Stimulated activated naive CD8-positive, alpha-beta T cell treated with anti-CD3 and anti-CD28 coated beads, Interleukin-15, amount 100 ng/mL, for 72 hours (primary cell): ENCODE measurements at regions not wholly inside any gene's neighbourhood (a gene's known extent, or its start where the extent isn't known, plus 50 kb on each side); places are given as distances from the start of the nearest gene placed in this dataset.
"Not testable (repeated sequence)": the region's sequence is repeated elsewhere in the genome, so short reads cannot be mapped to it uniquely, and the experiment has no call there.

Experiments used
- ATAC-seq: fragments of 150-1000 bp; cut with Tn5 transposase; 2 replicates; pipeline ENCODE4 v1.10.0; 2021; ENCODE audit warnings: mild to moderate bottlenecking, moderate library complexity
- DNase-seq, 2 donors: peaks; one replicate each; pipeline ENCODE4 v3.0.0; 2021 to 2022
- H3K27ac Mint-ChIP-seq, 2 donors: one replicate each; pipeline ENCODE4 v1.8.0; 2022; ENCODE audit warnings: mild to moderate bottlenecking in 2 of 2, mixed read lengths in 2 of 2, moderate library complexity in 2 of 2
- H3K27me3 Mint-ChIP-seq: one replicate; pipeline ENCODE4 v1.8.0; 2022; ENCODE audit warnings: mixed read lengths
- H3K4me1 Mint-ChIP-seq: one replicate; pipeline ENCODE4 v1.8.0; 2022; ENCODE audit warnings: mild to moderate bottlenecking, mixed read lengths
- H3K4me3 Mint-ChIP-seq, 2 donors: one replicate each; pipeline ENCODE4 v1.8.0; 2022; ENCODE audit warnings: mild to moderate bottlenecking in 2 of 2, mixed read lengths in 2 of 2, moderate library complexity in 1 of 2
- H3K9me3 Mint-ChIP-seq, 2 donors: one replicate each; pipeline ENCODE4 v1.8.0; 2022; ENCODE audit warnings: mixed read lengths in 2 of 2

DNA sequence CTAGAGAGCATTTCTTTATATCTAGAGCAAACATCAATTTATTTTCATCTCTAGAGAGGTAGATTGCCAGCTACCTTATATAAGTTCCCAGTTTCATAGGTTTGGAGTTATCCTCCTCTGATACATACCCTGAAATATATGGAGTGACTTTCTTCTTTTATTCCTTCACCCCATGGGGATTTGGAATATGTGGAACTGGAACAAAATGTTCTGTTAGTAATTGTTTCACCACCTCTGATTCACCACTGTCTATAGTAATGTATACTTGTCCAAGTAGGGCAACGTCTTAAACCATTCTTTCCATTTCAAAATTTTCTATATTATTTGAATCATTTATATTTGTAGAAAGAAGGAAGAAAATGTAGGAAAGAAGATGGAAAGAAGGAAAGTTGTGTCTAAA lies 511.2 kb upstream of the KCND2 start:
- no peak for DNase-seq
- H3K4me3 Mint-ChIP-seq = no peak overlapping the region
- no peak for ATAC-seq
- no peaks in the 10 kb centered on the region for H3K27me3 Mint-ChIP-seq
- H3K27ac Mint-ChIP-seq = no peak overlapping the region
- H3K9me3 Mint-ChIP-seq = peaks cover 0 to 7% of the 10 kb centered on the region in 2 donors
- H3K4me1 Mint-ChIP-seq = no peaks in the 10 kb centered on the region

- no peaks in the 10 kb centered on the region for H3K4me1 Mint-ChIP-seq
- H3K4me3 Mint-ChIP-seq = no peak overlapping the region
- H3K27me3 Mint-ChIP-seq = no peaks in the 10 kb centered on the region
- peaks cover 4 to 7% of the 10 kb centered on the region in 2 donors for H3K9me3 Mint-ChIP-seq
- H3K27ac Mint-ChIP-seq = no peak overlapping the region
- ATAC-seq = no peak
- DNase-seq = no peak
Measured at GRCh38 chr7:119782286-119782685, 490.7 kb upstream of the KCND2 start.

GRCh38 chr7:119783799-119784198 lies 489.2 kb upstream of the KCND2 start:
- Mint-ChIP-seq H3K27ac (no peak overlapping the region), H3K4me3 (no peak overlapping the region)
- DNase-seq = no peak

DNA sequence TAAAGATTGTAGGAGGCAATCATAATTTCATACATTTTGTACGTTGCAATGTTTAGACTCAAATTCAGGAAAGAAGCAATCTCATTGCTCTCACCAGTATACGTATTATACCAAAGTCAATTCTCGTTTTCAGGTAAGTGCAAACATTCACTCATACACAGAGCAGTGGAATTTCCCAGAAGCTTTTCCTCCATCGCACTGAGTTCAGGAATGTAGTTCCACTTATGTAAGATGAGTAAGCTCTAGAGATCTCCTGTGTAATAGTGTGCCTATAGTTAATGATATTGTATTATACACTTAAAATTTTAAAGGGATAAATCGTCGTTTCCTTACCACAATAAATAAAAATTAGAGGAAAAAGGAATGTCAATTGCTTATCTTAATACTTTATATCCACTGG lies 470.8 kb upstream of the KCND2 start:
- ATAC-seq = no peak
- Mint-ChIP-seq H3K27me3 (no peaks in the 10 kb centered on the region), H3K4me3 (no peak overlapping the region), H3K27ac (no peak overlapping the region), H3K9me3 (peaks cover 0 to 4% of the 10 kb centered on the region in 2 donors), H3K4me1 (no peaks in the 10 kb centered on the region)
- no peak for DNase-seq

More at GRCh38 chr7:119783799-119784198, 489.2 kb upstream of the KCND2 start:
- H3K9me3 Mint-ChIP-seq = peaks cover 4 to 7% of the 10 kb centered on the region in 2 donors
- ATAC-seq = no peak
- H3K4me1 Mint-ChIP-seq = no peaks in the 10 kb centered on the region
- no peaks in the 10 kb centered on the region for H3K27me3 Mint-ChIP-seq

DNA sequence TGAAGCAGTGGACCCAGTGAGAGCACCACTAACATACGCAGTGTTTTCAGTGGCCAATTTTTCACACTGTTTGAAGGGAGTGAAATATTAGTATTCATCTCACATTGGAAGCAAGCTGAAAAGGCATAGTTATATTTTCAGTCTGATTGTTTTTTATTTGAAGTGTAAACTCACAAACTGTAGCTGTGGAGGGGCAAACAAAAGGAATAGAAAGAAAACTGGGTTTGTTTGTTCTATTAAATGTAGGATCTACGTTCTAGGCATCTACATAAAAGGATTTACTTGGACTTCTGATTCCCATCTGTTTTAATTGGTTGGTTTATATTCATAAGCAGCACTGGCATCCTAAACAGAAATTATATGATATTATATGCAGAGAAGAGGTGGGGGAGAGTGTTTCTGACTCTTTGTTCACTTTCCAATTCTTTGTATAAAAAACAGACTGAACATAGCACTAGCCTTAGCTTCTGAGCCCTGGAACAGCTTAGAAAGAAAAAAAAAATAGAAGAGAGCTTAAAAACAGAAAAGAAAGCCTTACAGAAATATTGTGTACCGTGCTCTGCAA lies 447.8 kb upstream of the KCND2 start:
- no peak overlapping the region for H3K27ac Mint-ChIP-seq
- no peak for ATAC-seq
- no peaks in the 10 kb centered on the region for H3K4me1 Mint-ChIP-seq
- no peaks in the 10 kb centered on the region for H3K27me3 Mint-ChIP-seq
- H3K9me3 Mint-ChIP-seq = peaks cover 11 to 17% of the 10 kb centered on the region in 2 donors
- no peak for DNase-seq
- no peak overlapping the region for H3K4me3 Mint-ChIP-seq

DNA sequence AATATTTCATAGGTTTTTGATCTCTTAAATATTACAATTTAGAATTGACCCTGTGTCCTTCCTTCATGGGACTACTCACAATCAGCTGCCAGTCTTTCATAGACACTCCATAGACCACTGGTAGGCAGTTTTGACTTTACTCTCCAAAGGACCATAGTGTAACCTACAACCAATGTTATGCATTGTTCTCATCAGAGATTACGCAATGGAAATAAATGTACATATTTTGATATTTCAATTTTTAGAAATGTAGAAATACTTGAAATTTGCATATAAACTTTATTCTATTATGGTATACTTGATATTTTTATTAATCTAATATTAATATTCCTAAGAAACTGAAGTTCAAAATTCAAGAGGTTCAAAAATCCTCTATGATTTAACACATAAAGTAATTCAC lies 446.4 kb upstream of the KCND2 start:
- ATAC-seq = no peak
- DNase-seq = no peak
- Mint-ChIP-seq H3K27ac (no peak overlapping the region), H3K9me3 (peaks cover 10 to 11% of the 10 kb centered on the region in 2 donors), H3K4me3 (no peak overlapping the region), H3K4me1 (no peaks in the 10 kb centered on the region), H3K27me3 (no peaks in the 10 kb centered on the region)

GRCh38 chr7:119838444-119838843 lies 434.5 kb upstream of the KCND2 start:
- Mint-ChIP-seq H3K27me3 (no peaks in the 10 kb centered on the region), H3K4me1 (no peaks in the 10 kb centered on the region), H3K9me3 (peaks cover 7 to 28% of the 10 kb centered on the region in 2 donors), H3K4me3 (no peak overlapping the region), H3K27ac (no peak overlapping the region)
- ATAC-seq = no peak
- DNase-seq = no peak

DNA sequence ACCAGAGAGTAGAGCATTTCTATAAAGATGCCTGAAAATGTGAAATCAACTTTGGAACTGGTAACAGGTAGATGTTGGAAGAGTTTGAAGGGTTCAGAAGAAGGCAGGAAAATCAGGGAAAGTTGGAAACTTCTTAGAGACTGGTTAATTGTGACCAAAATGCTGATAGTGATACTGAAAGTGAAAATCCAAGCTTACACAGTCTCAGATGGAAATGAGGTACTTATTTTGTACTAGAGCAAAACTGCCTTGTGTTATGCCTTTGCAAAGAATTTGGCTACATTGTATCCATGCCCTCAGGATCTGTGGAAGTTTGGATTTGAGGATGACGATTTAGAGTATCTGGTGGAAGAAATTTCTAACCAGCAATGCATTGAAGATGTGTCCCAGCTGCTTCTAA lies 430.6 kb upstream of the KCND2 start:
- no peak for ATAC-seq
- H3K4me1 Mint-ChIP-seq = no peaks in the 10 kb centered on the region
- peaks cover 7 to 28% of the 10 kb centered on the region in 2 donors for H3K9me3 Mint-ChIP-seq

DNA sequence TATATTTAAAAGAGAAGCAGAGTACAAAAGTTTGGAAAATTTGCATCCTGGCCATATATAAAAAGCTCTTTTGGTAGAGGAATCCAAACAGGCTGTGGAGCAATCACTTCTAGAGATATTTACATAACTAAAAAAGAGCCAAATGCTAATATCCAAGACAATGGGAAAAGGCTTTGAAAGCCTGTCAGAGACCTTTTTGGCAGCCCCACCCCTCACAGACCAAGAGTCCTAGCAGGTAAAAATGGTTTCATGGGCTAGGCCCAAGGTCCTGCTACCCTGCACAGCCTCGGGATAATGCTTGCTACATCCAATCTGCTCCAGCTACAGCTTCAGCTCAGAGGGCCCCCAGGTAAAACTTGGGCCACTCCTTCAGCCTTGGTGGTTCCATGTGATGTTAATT lies 430.2 kb upstream of the KCND2 start:
- ATAC-seq (no peak), DNase-seq (no peak)
- H3K27ac Mint-ChIP-seq = no peak overlapping the region
- H3K9me3 Mint-ChIP-seq = peaks cover 7 to 28% of the 10 kb centered on the region in 2 donors
- no peak overlapping the region for H3K4me3 Mint-ChIP-seq
- H3K27me3 Mint-ChIP-seq = no peaks in the 10 kb centered on the region
- no peaks in the 10 kb centered on the region for H3K4me1 Mint-ChIP-seq

More for the DNA sequence above, 430.6 kb upstream of the KCND2 start:
- Mint-ChIP-seq H3K27me3 (no peaks in the 10 kb centered on the region), H3K27ac (no peak overlapping the region), H3K4me3 (no peak overlapping the region)
- no peak for DNase-seq

- Mint-ChIP-seq H3K9me3 (peaks cover 20% of the 10 kb centered on the region in 2 donors), H3K27ac (no peak overlapping the region), H3K4me1 (no peaks in the 10 kb centered on the region), H3K4me3 (no peak overlapping the region), H3K27me3 (no peaks in the 10 kb centered on the region)
- no peak for ATAC-seq
- DNase-seq = no peak
Measured at GRCh38 chr7:119861385-119861784, 411.6 kb upstream of the KCND2 start.

GRCh38 chr7:119868387-119868786 lies 404.6 kb upstream of the KCND2 start:
- Mint-ChIP-seq H3K9me3 (peaks cover 11 to 13% of the 10 kb centered on the region in 2 donors), H3K4me3 (no peak overlapping the region), H3K4me1 (no peaks in the 10 kb centered on the region), H3K27me3 (no peaks in the 10 kb centered on the region), H3K27ac (no peak overlapping the region)
- DNase-seq (no peak), ATAC-seq (no peak)

GRCh38 chr7:119879835-119880234 lies 393.1 kb upstream of the KCND2 start:
- no peaks in the 10 kb centered on the region for H3K4me1 Mint-ChIP-seq
- H3K4me3 Mint-ChIP-seq = no peak overlapping the region
- ATAC-seq (no peak), DNase-seq (no peak)
- no peaks in the 10 kb centered on the region for H3K27me3 Mint-ChIP-seq
- H3K9me3 Mint-ChIP-seq = peaks cover 4 to 10% of the 10 kb centered on the region in 2 donors
- no peak overlapping the region for H3K27ac Mint-ChIP-seq

DNA sequence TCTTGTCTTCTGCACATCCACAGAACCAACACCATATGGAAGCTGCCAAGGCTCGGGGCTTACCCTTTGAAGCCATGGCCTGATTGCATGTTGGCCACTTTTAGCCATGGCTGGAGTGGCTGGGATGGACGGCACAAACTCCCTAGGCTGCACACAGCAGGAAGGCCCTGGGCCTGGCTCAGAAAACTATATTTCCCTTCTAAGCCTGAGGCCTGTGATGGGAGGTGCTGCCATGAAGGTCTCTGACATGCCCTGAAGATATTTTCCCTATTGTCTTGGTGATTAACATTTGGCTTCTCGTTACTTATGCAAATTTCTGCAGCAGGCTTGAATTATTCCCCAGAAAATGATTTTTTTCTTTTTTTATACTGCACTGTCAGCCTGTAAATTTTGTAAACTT lies 387.0 kb upstream of the KCND2 start:
- H3K9me3 Mint-ChIP-seq = peaks cover 21 to 33% of the 10 kb centered on the region in 2 donors
- no peaks in the 10 kb centered on the region for H3K27me3 Mint-ChIP-seq
- no peak for ATAC-seq
- no peak overlapping the region for H3K4me3 Mint-ChIP-seq
- H3K4me1 Mint-ChIP-seq = no peaks in the 10 kb centered on the region
- no peak overlapping the region for H3K27ac Mint-ChIP-seq
- no peak for DNase-seq

GRCh38 chr7:119886525-119886924 lies 386.4 kb upstream of the KCND2 start:
- H3K4me3 Mint-ChIP-seq, H3K4me1 Mint-ChIP-seq, H3K27ac Mint-ChIP-seq, DNase-seq, ATAC-seq, H3K27me3 Mint-ChIP-seq: not testable (repeated sequence)
- H3K9me3 Mint-ChIP-seq = peaks cover 17 to 33% of the 10 kb centered on the region in 2 donors

DNA sequence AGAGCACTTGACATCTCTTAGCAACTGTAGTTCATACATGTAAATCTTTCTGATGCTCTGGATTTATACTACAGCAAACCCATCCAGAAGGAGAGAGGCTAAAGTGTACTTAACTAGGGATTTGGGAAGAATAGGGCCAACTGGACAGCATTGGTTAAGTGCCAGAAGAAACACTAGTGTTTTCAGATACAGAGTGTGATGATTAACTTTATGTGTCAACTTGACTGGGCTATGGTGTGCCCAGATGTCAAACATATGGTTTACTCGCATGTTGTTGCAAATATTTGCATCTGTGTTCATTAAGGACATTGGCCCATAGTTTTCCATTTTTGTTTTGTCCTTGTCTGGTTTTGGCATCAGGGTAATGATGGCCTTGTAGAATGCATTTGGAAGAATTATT lies 384.7 kb upstream of the KCND2 start:
- no peak for ATAC-seq
- H3K9me3 Mint-ChIP-seq = peaks cover 23 to 41% of the 10 kb centered on the region in 2 donors
- H3K4me1 Mint-ChIP-seq = no peaks in the 10 kb centered on the region
- no peak overlapping the region for H3K4me3 Mint-ChIP-seq
- DNase-seq = no peak
- no peak overlapping the region for H3K27ac Mint-ChIP-seq
- H3K27me3 Mint-ChIP-seq = no peaks in the 10 kb centered on the region

GRCh38 chr7:119890631-119891030 lies 382.3 kb upstream of the KCND2 start:
- DNase-seq (no peak), ATAC-seq (no peak)
- peaks cover 29 to 34% of the 10 kb centered on the region in 2 donors for H3K9me3 Mint-ChIP-seq
- H3K4me3 Mint-ChIP-seq = no peak overlapping the region
- no peak overlapping the region for H3K27ac Mint-ChIP-seq
- H3K4me1 Mint-ChIP-seq = no peaks in the 10 kb centered on the region
- H3K27me3 Mint-ChIP-seq = no peaks in the 10 kb centered on the region

DNA sequence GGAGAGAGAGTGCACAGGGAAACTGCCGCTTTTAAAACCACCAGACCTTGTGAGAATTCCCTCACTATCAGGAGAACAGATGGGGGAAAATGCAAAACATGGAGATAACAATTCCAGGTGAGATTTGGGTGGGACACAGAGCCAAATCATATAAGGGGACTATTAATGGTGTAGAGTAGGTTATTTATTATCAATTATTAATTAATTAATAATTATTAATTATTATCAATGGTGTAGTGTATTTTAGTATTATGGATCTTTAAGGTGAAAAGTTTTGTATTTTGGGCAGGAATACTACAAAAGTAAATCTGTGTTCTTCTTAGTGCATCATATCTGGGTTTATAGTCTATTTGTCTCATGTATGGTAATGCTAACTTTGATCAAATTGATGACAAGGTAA lies 377.7 kb upstream of the KCND2 start:
- ATAC-seq = no peak
- H3K9me3 Mint-ChIP-seq = peaks cover 17 to 35% of the 10 kb centered on the region in 2 donors

More for the DNA sequence above, 377.7 kb upstream of the KCND2 start:
- Mint-ChIP-seq H3K4me1 (no peaks in the 10 kb centered on the region), H3K27ac (no peak overlapping the region), H3K4me3 (no peak overlapping the region), H3K27me3 (no peaks in the 10 kb centered on the region)
- no peak for DNase-seq
